Trophoblast cell (in vitro differentiated cells and primary cell): ENCODE measurements at regions not wholly inside any gene's neighbourhood (a gene's known extent, or its start where the extent isn't known, plus 50 kb on each side); places are given as distances from the start of the nearest gene placed in this dataset.
A peak's percentile ranks its signal among the peaks of the same experiment; 100 is the strongest.

ENCODE experiments used
- DNase-seq, 2 donors: peaks; one replicate each; pipeline ENCODE4 v3.0.0-alpha.2; 2016
- H2AFZ ChIP-seq: 2 replicates; pipeline ENCODE4 v1.6.1; 2013; ENCODE audit warnings: low read length, moderate library complexity, mild to moderate bottlenecking; ENCODE audit not compliant: insufficient read depth, poor library complexity
- H2AK5ac ChIP-seq: 2 replicates; pipeline ENCODE4 v1.6.1; 2013; ENCODE audit warnings: mild to moderate bottlenecking, low read length
- H2BK120ac ChIP-seq: 2 replicates; pipeline ENCODE4 v1.6.1; 2013; ENCODE audit warnings: low read length, mild to moderate bottlenecking, moderate library complexity; ENCODE audit not compliant: insufficient read depth, poor library complexity
- H2BK12ac ChIP-seq: 2 replicates; pipeline ENCODE4 v1.6.1; 2013; ENCODE audit warnings: mild to moderate bottlenecking, low read length, moderate library complexity
- H2BK5ac ChIP-seq: 2 replicates; pipeline ENCODE4 v1.6.1; 2013; ENCODE audit warnings: low read length, low read depth, moderate library complexity, mild to moderate bottlenecking; ENCODE audit not compliant: poor library complexity
- H3K14ac ChIP-seq: 2 replicates; pipeline ENCODE4 v1.6.1; 2013; ENCODE audit warnings: mild to moderate bottlenecking, low read length
- H3K18ac ChIP-seq: 2 replicates; pipeline ENCODE4 v1.6.1; 2013; ENCODE audit warnings: mild to moderate bottlenecking, low read length
- H3K23ac ChIP-seq: 2 replicates; pipeline ENCODE4 v1.6.1; 2013; ENCODE audit warnings: low read length
- H3K27ac ChIP-seq: 2 replicates; pipeline ENCODE4 v1.5.1; 2013; ENCODE audit warnings: low read depth, mild to moderate bottlenecking, inconsistent platforms, low read length, moderate library complexity
- H3K27me3 ChIP-seq: 2 replicates; pipeline ENCODE4 v1.6.1; 2013; ENCODE audit warnings: inconsistent platforms, mild to moderate bottlenecking, low read length, moderate library complexity; ENCODE audit not compliant: insufficient read depth
- H3K36me3 ChIP-seq, 2 experiments: 1 replicate in 1 of 2; 2 replicates in 1 of 2; pipeline ENCODE4 v1.6.1; 2013; ENCODE audit warnings: low read length in 2 of 2, mild to moderate bottlenecking in 2 of 2, moderate library complexity in 1 of 2; ENCODE audit not compliant: insufficient read depth in 2 of 2, control insufficient read depth in 1 of 2
- H3K4ac ChIP-seq: 2 replicates; pipeline ENCODE4 v1.6.1; 2013; ENCODE audit warnings: low read depth, mild to moderate bottlenecking, low read length, moderate library complexity
- H3K4me1 ChIP-seq, 2 experiments: 1 replicate in 1 of 2; 2 replicates in 1 of 2; pipeline ENCODE4 v1.6.1; 2013; ENCODE audit warnings: low read length in 2 of 2, mild to moderate bottlenecking in 2 of 2, moderate library complexity in 1 of 2; ENCODE audit not compliant: insufficient read depth in 2 of 2, control insufficient read depth in 1 of 2
- H3K4me2 ChIP-seq: 2 replicates; pipeline ENCODE4 v1.6.1; 2013; ENCODE audit warnings: inconsistent platforms, mild to moderate bottlenecking, low read length, moderate library complexity
- H3K4me3 ChIP-seq: 2 replicates; pipeline ENCODE4 v1.5.1; 2013; ENCODE audit warnings: mild to moderate bottlenecking, low read depth, low read length, inconsistent platforms
- H3K79me1 ChIP-seq: one replicate; pipeline ENCODE4 v1.6.1; 2013; ENCODE audit warnings: low read length
- H3K79me2 ChIP-seq: 2 replicates; pipeline ENCODE4 v1.6.1; 2013; ENCODE audit warnings: low read length, mild to moderate bottlenecking; ENCODE audit not compliant: control insufficient read depth, insufficient read depth, poor library complexity
- H3K9ac ChIP-seq: 2 replicates; pipeline ENCODE4 v1.6.1; 2013; ENCODE audit warnings: mild to moderate bottlenecking, low read length
- H3K9me3 ChIP-seq: 2 replicates; pipeline ENCODE4 v1.6.1; 2013; ENCODE audit warnings: low read depth, mild to moderate bottlenecking, control low read depth, inconsistent platforms, low read length; ENCODE audit not compliant: insufficient read depth
- H4K12ac ChIP-seq: 2 replicates; pipeline ENCODE4 v1.6.1; 2013; ENCODE audit warnings: low read depth, mild to moderate bottlenecking, low read length, moderate library complexity
- H4K8ac ChIP-seq: 2 replicates; pipeline ENCODE4 v1.6.1; 2013; ENCODE audit warnings: low read depth, mild to moderate bottlenecking, low read length, moderate library complexity
- H4K91ac ChIP-seq: one replicate; pipeline ENCODE4 v1.6.1; 2013; ENCODE audit warnings: low read depth, mild to moderate bottlenecking, low read length, moderate library complexity
- WGBS: extraction: QIAGEN DNeasy Blood & Tissue Kit; methylation state at CpG from one replicate; pipeline ENCODE4 v1.1.7; 2013; ENCODE audit warnings: missing lambda C conversion rate; ENCODE audit not compliant: insufficient read length, insufficient coverage; ENCODE audit errors: extremely low coverage; 5-methylcytosine and 5-hydroxymethylcytosine counted together

- H3K27ac ChIP-seq = no peak overlapping the region
- no peak overlapping the region for H3K4me2 ChIP-seq
- H2BK120ac ChIP-seq = no peak overlapping the region
- no peak overlapping the region for H3K23ac ChIP-seq
- no peak overlapping the region for H3K4ac ChIP-seq
- DNase-seq = no peak
- H3K79me2 ChIP-seq = no peaks in the 10 kb centered on the region
- H3K4me1 ChIP-seq = no peaks in the 10 kb centered on the region
- no CpG with 5 or more reads among the region's 16 CpGs for WGBS
- no peak overlapping the region for H2BK5ac ChIP-seq
- no peak overlapping the region for H2AK5ac ChIP-seq
- no peak overlapping the region for H3K9ac ChIP-seq
- H3K79me1 ChIP-seq = no peaks in the 10 kb centered on the region
- H3K27me3 ChIP-seq = no peaks in the 10 kb centered on the region
- H3K9me3 ChIP-seq = peaks cover 4% of the 10 kb centered on the region
- H3K4me3 ChIP-seq = no peak overlapping the region
- no peak overlapping the region for H2BK12ac ChIP-seq
- H2AFZ ChIP-seq = no peak overlapping the region
- no peak overlapping the region for H4K8ac ChIP-seq
- H3K14ac ChIP-seq = no peak overlapping the region
- no peak overlapping the region for H3K18ac ChIP-seq
- no peak overlapping the region for H4K12ac ChIP-seq
- H3K36me3 ChIP-seq = peaks cover 17 to 32% of the 10 kb centered on the region in 2 experiments
- H4K91ac ChIP-seq = no peak overlapping the region
Measured at GRCh38 chr19:5220866-5221265, 119.7 kb downstream of the PTPRS start.

DNA sequence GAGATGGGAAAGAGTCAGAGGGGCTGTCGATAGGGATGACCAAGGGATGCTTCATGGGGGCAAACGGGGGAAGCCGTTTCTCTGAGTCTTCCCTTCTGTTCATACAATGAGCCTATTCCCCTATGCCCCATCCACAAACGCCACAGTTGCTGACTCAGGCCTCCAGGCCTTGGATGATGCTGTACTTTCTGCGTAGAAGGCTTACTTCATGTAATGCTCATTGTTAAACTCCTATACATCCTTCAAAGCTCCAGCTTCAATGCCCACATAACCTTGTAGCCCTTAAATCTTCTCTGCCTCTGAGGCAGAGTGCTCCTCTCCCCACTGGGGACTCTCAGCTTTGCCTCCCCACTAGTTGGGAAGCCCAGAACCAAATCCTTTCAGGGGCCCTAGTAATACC lies 120.3 kb downstream of the PTPRS start:
- H3K4ac ChIP-seq = no peak overlapping the region
- no peak overlapping the region for H3K18ac ChIP-seq
- no CpG with 5 or more reads among the region's 5 CpGs for WGBS

DNA sequence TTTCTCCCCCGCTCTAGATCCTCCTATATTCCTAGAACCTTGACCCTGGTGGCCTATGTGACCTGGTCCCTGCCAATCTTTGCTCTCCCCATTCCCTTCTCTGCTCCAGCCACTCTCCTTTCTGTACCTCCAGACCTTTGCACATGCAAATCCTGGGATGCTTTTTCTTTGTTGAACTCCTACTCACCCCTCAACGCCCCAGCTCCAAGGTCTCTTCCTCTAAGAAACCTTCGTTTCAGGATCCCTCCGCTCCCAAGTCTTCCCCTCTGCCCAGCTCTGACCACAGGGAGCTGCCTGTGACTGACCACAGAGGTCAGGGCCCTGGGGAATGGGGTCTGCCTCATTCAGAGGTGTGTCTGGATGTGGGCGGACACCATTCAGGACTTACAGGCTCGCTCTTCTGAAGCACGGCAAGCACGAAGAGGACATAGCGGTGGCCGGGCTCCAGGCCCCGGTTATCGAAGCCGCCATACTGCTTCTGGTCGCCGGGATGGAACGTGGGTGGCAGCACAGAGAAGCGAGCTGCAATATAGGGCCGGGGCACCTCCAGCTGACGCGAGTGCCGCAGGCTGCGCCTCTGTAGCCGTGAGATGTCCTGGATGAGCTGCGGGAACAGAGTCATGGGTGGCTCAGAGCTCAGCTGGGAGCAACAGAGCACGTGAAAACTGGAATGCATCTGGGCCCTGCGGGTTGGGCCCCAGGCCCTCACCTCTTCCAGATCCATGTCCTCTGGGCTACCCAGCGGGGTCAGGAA lies 120.9 kb downstream of the PTPRS start:
- H4K91ac ChIP-seq = no peak overlapping the region
- H3K14ac ChIP-seq = no peak overlapping the region
- no peak overlapping the region for H3K4ac ChIP-seq
- H3K9me3 ChIP-seq = peaks cover 4% of the 10 kb centered on the region
- no peak overlapping the region for H2BK120ac ChIP-seq
- no peaks in the 10 kb centered on the region for H3K4me1 ChIP-seq
- no peak overlapping the region for H2BK5ac ChIP-seq
- no peak overlapping the region for H3K23ac ChIP-seq
- H2AK5ac ChIP-seq = no peak overlapping the region
- H4K8ac ChIP-seq = no peak overlapping the region
- DNase-seq = peak; percentile 98 to 99
- no peaks in the 10 kb centered on the region for H3K79me1 ChIP-seq
- H4K12ac ChIP-seq = no peak overlapping the region
- no peak overlapping the region for H3K4me2 ChIP-seq
- H2BK12ac ChIP-seq = no peak overlapping the region
- H3K18ac ChIP-seq = no peak overlapping the region
- no peak overlapping the region for H2AFZ ChIP-seq
- H3K27me3 ChIP-seq = no peaks in the 10 kb centered on the region
- H3K9ac ChIP-seq = no peak overlapping the region
- H3K4me3 ChIP-seq = no peak overlapping the region
- H3K79me2 ChIP-seq = no peaks in the 10 kb centered on the region
- H3K36me3 ChIP-seq = peaks cover 23 to 39% of the 10 kb centered on the region in 2 experiments
- H3K27ac ChIP-seq = no peak overlapping the region
- WGBS = no CpG with 5 or more reads among the region's 27 CpGs

More for the DNA sequence above, 120.3 kb downstream of the PTPRS start:
- peaks cover 4% of the 10 kb centered on the region for H3K9me3 ChIP-seq
- no peak overlapping the region for H3K4me3 ChIP-seq
- no peak overlapping the region for H2BK120ac ChIP-seq
- H2BK12ac ChIP-seq = no peak overlapping the region
- no peaks in the 10 kb centered on the region for H3K79me1 ChIP-seq
- H4K8ac ChIP-seq = no peak overlapping the region
- H4K91ac ChIP-seq = no peak overlapping the region
- no peak overlapping the region for H3K9ac ChIP-seq
- no peak overlapping the region for H2BK5ac ChIP-seq
- no peak overlapping the region for H3K27ac ChIP-seq
- no peak overlapping the region for H4K12ac ChIP-seq
- no peak overlapping the region for H2AFZ ChIP-seq
- peaks cover 20 to 33% of the 10 kb centered on the region in 2 experiments for H3K36me3 ChIP-seq
- H3K23ac ChIP-seq = no peak overlapping the region
- H3K14ac ChIP-seq = no peak overlapping the region
- no peaks in the 10 kb centered on the region for H3K79me2 ChIP-seq
- H3K27me3 ChIP-seq = no peaks in the 10 kb centered on the region
- DNase-seq = no peak
- no peak overlapping the region for H3K4me2 ChIP-seq
- H2AK5ac ChIP-seq = no peak overlapping the region
- H3K4me1 ChIP-seq = no peaks in the 10 kb centered on the region

DNA sequence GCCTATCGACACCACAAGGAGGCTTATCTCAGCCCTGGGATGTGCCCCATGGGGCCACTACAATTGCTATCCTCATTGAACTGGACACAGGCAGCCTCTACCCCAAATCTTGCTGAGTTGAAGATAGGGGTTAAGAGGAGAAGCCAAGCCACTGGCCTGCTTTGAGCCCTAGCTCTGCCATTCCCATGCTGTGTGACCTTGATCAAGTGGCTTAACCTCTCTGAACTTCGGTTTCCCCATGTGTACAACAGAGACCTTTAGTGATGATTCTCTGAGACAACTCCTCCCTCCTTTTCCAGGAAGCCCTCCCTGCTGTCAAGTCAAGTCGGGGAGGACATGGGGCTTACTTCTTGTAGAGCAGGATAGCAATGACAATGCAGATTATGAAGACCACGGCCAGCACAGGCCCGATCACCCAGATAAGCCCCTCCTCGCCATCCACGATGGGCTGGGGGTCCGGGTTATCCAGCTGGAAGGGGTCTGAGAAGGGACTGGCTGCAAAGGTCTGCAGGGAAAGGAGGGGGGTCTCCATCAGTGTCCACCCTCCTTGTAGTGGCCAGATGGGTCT lies 121.6 kb downstream of the PTPRS start:
- no peak overlapping the region for H2AK5ac ChIP-seq
- H3K9me3 ChIP-seq = peaks cover 4% of the 10 kb centered on the region
- DNase-seq = no peak
- H2BK5ac ChIP-seq = no peak overlapping the region
- no peak overlapping the region for H4K91ac ChIP-seq
- H3K4ac ChIP-seq = no peak overlapping the region
- no peak overlapping the region for H2BK120ac ChIP-seq
- no peak overlapping the region for H3K14ac ChIP-seq
- no peak overlapping the region for H4K8ac ChIP-seq
- H3K79me2 ChIP-seq = no peaks in the 10 kb centered on the region
- no peak overlapping the region for H4K12ac ChIP-seq
- H3K18ac ChIP-seq = no peak overlapping the region
- H3K4me1 ChIP-seq = no peaks in the 10 kb centered on the region
- no peak overlapping the region for H3K4me2 ChIP-seq
- no peaks in the 10 kb centered on the region for H3K27me3 ChIP-seq
- H3K9ac ChIP-seq = no peak overlapping the region
- peaks cover 30 to 46% of the 10 kb centered on the region in 2 experiments for H3K36me3 ChIP-seq
- WGBS = no CpG with 5 or more reads among the region's 8 CpGs
- H3K27ac ChIP-seq = no peak overlapping the region
- H3K23ac ChIP-seq = no peak overlapping the region
- no peak overlapping the region for H3K4me3 ChIP-seq
- no peak overlapping the region for H2BK12ac ChIP-seq
- H3K79me1 ChIP-seq = no peaks in the 10 kb centered on the region
- no peak overlapping the region for H2AFZ ChIP-seq
